ENCODE measurements at regions not wholly inside any gene's neighbourhood (a gene's known extent, or its start where the extent isn't known, plus 50 kb on each side); places are given as distances from the start of the nearest gene placed in this dataset.

- no peak for DNase-seq (ENCODE audit: low read depth in 1 of 2, low spot score in 1 of 2)
- H3K27ac ChIP-seq (replicated peaks) = no peak overlapping the region
- H3K4me3 ChIP-seq (replicated peaks; ENCODE audit: insufficient read depth, low read length) = no peak overlapping the region
- TF ChIP-seq CTCF (IDR thresholded peaks at IDR 0.05; ENCODE audit: insufficient read depth, low read length) (no peak), SPI1 (IDR thresholded peaks at IDR 0.05; ENCODE audit: borderline replicate concordance, low read depth) (no peak), GABPA (IDR thresholded peaks at IDR 0.05; ENCODE audit: low read depth) (no peak), POLR2AphosphoS5 (IDR thresholded peaks at IDR 0.05; ENCODE audit: low read depth) (no peak)
- TF ChIP-seq, protein P1, sequence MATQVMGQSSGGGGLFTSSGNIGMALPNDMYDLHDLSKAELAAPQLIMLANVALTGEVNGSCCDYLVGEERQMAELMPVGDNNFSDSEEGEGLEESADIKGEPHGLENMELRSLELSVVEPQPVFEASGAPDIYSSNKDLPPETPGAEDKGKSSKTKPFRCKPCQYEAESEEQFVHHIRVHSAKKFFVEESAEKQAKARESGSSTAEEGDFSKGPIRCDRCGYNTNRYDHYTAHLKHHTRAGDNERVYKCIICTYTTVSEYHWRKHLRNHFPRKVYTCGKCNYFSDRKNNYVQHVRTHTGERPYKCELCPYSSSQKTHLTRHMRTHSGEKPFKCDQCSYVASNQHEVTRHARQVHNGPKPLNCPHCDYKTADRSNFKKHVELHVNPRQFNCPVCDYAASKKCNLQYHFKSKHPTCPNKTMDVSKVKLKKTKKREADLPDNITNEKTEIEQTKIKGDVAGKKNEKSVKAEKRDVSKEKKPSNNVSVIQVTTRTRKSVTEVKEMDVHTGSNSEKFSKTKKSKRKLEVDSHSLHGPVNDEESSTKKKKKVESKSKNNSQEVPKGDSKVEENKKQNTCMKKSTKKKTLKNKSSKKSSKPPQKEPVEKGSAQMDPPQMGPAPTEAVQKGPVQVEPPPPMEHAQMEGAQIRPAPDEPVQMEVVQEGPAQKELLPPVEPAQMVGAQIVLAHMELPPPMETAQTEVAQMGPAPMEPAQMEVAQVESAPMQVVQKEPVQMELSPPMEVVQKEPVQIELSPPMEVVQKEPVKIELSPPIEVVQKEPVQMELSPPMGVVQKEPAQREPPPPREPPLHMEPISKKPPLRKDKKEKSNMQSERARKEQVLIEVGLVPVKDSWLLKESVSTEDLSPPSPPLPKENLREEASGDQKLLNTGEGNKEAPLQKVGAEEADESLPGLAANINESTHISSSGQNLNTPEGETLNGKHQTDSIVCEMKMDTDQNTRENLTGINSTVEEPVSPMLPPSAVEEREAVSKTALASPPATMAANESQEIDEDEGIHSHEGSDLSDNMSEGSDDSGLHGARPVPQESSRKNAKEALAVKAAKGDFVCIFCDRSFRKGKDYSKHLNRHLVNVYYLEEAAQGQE (IDR thresholded peaks at IDR 0.05; ENCODE audit: insufficient replicate concordance, low read depth) = no peak
- H3K27me3 ChIP-seq (ENCODE audit: insufficient read depth, poor library complexity, severe bottlenecking) = no peaks in the 10 kb centered on the region
Measured at GRCh38 chr21:39011911-39012310, 171.3 kb downstream of the PSMG1 start.

- Histone ChIP-seq H3K4me3 (replicated peaks; ENCODE audit: insufficient read depth, low read length) (no peak overlapping the region), H3K27me3 (ENCODE audit: insufficient read depth, poor library complexity, severe bottlenecking) (no peaks in the 10 kb centered on the region), H3K27ac (replicated peaks) (no peak overlapping the region)
- no peak for TF ChIP-seq POLR2AphosphoS5 (IDR thresholded peaks at IDR 0.05; ENCODE audit: low read depth)
- DNase-seq (ENCODE audit: low read depth in 1 of 2, low spot score in 1 of 2) = no peak
Measured at GRCh38 chr21:39010629-39011404, 172.4 kb downstream of the PSMG1 start.

GRCh38 chr21:39009587-39010225 lies 173.5 kb downstream of the PSMG1 start:
- no peak for TF ChIP-seq SPI1 (IDR thresholded peaks at IDR 0.05; ENCODE audit: borderline replicate concordance, low read depth)
- TF ChIP-seq POLR2AphosphoS5 (IDR thresholded peaks at IDR 0.05; ENCODE audit: low read depth) = no peak
- TF ChIP-seq CTCF (IDR thresholded peaks at IDR 0.05; ENCODE audit: insufficient read depth, low read length) = no peak
- TF ChIP-seq, protein P1 (IDR thresholded peaks at IDR 0.05; ENCODE audit: insufficient replicate concordance, low read depth) = no peak
- TF ChIP-seq GABPA (IDR thresholded peaks at IDR 0.05; ENCODE audit: low read depth) = no peak
- Histone ChIP-seq H3K27ac (replicated peaks) (no peak overlapping the region), H3K4me3 (replicated peaks; ENCODE audit: insufficient read depth, low read length) (no peak overlapping the region), H3K27me3 (ENCODE audit: insufficient read depth, poor library complexity, severe bottlenecking) (no peaks in the 10 kb centered on the region)
- no peak for DNase-seq (ENCODE audit: low read depth in 1 of 2, low spot score in 1 of 2)

DNA sequence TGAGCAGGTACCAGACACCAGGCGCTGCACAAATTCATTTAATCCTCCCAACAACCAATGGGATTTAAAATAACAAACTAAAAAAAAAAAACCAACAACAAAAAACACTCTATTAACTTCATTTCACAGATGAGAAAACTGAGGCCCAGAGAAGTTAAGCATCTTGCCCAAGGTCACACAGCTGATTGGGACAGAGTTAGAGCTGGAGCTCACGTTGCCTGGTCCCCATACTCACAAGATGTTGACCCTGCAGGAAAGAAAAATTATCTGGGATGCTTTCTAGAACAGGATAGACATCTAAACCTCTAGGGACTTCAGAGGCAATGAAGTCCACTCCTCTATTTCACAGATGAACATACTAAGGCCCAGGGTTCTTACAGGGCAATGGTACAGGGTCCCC lies 175.3 kb downstream of the PSMG1 start:
- no peak for DNase-seq (ENCODE audit: low read depth in 1 of 2, low spot score in 1 of 2)
- H3K27me3 ChIP-seq (ENCODE audit: insufficient read depth, poor library complexity, severe bottlenecking) = no peaks in the 10 kb centered on the region
- no peak for TF ChIP-seq SPI1 (IDR thresholded peaks at IDR 0.05; ENCODE audit: borderline replicate concordance, low read depth)
- no peak overlapping the region for H3K4me3 ChIP-seq (replicated peaks; ENCODE audit: insufficient read depth, low read length)
- H3K27ac ChIP-seq (replicated peaks) = no peak overlapping the region

Data from HL-60 (cell line).